Motor neuron (in vitro differentiated cells): ENCODE measurements at regions not wholly inside any gene's neighbourhood (a gene's known extent, or its start where the extent isn't known, plus 50 kb on each side); places are given as distances from the start of the nearest gene placed in this dataset.

Experiments
- ATAC-seq, 8 experiments: fragments of 200-7000 bp; cut with Tn5 transposase; replicated peaks in 6 of 8; 2 replicates each; pipeline ENCODE4 v1.8.0; 2021; ENCODE audit warnings: mild to moderate bottlenecking in 8 of 8, moderate library complexity in 8 of 8
- H3K27ac ChIP-seq, 2 donors: fragments of 250-450 bp; sonication (Bioruptor Pico); 2 replicates each; pipeline ENCODE4 v1.9.0; 2021; ENCODE audit warnings: antibody characterized with exemption in 2 of 2, mild to moderate bottlenecking in 2 of 2, moderate library complexity in 1 of 2
- H3K4me1 ChIP-seq, 2 donors: fragments of 250-450 bp; sonication (Bioruptor Pico); replicated peaks in 1 of 2; 2 replicates each; pipeline ENCODE4 v1.6.1; 2021; ENCODE audit warnings: antibody characterized with exemption in 2 of 2, mild to moderate bottlenecking in 2 of 2, moderate library complexity in 1 of 2
- H3K4me3 ChIP-seq, 5 donors: fragments of 250-450 bp; sonication (Bioruptor Pico); 2 replicates each; pipeline ENCODE4 v1.9.0; 2021; ENCODE audit warnings: antibody characterized with exemption in 5 of 5, mild to moderate bottlenecking in 5 of 5, moderate library complexity in 4 of 5
- WGBS, 10 experiments: fragments of 450-650 bp; shearing (Covaris generic); methylation state at CpG; one replicate each; pipeline ENCODE4 v1.0.0; 2022; 5-methylcytosine and 5-hydroxymethylcytosine counted together
- in situ Hi-C, 9 experiments: fragments of 400-800 bp; cut with MboI; loops; one replicate each; pipeline ENCODE4 v1.15.0; 2021; ENCODE audit warnings: low sequenced_read_pairs in 9 of 9, low pct_unique_long_range_greater_than_20kb in 2 of 9; ENCODE audit not compliant: unreplicated experiment in 9 of 9

DNA sequence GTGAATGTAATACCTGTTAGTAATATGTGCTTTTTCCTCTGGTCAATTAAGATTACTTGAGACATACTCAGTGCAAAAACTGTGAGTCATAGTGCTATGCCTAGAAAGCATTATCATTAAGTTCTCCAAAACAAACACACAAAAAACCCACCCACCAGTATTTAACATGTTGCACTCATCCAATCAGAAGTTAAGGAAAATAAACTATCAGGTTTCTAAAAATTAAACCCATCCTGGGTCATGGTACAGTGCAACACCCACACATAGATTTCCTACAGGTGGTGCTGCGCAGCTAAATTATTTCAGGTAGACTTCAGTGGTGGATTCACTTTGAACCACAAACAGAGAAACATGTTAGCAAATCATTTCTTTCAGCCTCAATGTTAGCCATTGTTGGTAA lies 264.4 kb upstream of the VEPH1 start:
- Histone ChIP-seq H3K27ac (no peak overlapping the region), H3K4me3 (no peak overlapping the region), H3K4me1 (peaks cover 0 to 5% of the 10 kb centered on the region in 2 donors)
- in situ Hi-C loops = no loop called here
- WGBS, 10 experiments = 86 to 100% (median 100%) methylated on average over 1 of the region's 1 CpG; no CpG with 5 or more reads in 2 of the 10 experiments
- ATAC-seq = peak in 2 of 8 experiments; percentile 25

DNA sequence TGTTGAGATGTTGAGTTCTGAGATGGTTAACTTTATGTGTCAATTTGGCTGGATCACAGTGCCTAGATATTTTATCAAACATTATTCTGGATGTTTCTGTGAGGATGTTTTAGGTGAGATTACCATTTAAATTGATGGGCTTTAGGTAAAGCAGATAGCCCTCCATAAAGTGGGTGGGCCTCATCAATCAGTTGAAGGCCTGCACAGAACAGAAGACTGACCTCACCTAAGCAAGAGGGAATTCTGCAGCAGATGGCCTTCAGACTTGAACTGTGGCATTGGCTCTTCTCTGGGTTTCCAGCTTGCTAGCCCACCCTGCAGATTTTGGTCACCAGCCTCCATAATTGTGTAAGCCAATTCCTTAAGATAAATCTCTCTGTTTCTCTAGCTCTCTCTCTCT lies 260.4 kb upstream of the VEPH1 start:
- H3K4me3 ChIP-seq = no peak overlapping the region
- no peak for ATAC-seq
- no peaks in the 10 kb centered on the region for H3K4me1 ChIP-seq
- in situ Hi-C loops = no loop called here
- H3K27ac ChIP-seq = no peak overlapping the region

DNA sequence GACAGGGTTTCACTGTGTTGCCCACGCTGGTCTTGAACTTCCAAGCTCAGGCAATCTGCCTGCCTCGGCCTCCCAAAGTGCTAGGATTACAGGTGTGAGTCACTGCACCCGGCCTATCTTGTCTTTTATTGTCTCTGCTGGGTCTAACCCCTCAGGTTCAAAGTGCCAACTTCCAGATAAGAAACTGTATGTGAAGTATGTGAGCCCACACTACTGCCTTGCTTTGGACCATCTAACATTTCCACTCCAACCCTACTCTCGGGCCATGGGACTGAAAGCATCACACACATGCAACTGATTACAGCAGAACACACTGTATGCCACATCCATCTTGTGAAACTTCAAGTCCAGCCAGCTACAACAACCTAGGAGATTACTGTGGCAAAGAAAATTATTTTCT lies 256.1 kb upstream of the VEPH1 start:
- Histone ChIP-seq H3K4me1 (peaks cover 17 to 18% of the 10 kb centered on the region in 2 donors), H3K4me3 (no peak overlapping the region), H3K27ac (no peak overlapping the region)
- in situ Hi-C loops = no loop called here
- ATAC-seq = no peak
- whole genome bisulfite sequencing, 10 experiments = 57 to 100% (median 96%) methylated on average over 1 to 3 of the region's 4 CpGs; no CpG with 5 or more reads in 2 of the 10 experiments

DNA sequence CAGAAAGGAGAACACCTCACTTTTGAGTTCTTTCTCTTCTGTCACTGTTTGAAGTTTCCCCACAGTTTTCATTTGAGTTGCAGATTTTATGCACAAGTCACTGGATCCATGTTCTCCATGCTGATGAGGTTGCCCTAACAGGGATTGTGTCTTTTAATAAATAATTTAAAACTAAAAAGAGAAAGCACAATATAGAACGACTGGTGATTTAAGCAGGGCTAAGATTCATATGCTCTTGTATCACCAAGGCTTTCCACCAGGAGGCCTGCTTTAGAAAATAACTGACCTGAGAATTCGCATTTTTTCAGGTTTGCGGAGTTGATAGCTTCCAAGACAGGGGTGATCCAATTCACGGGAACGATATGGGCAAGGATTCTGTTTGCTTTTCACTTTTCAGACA lies 252.0 kb upstream of the VEPH1 start:
- no peak overlapping the region for H3K4me3 ChIP-seq
- in situ Hi-C loops = no loop called here
- peaks cover 33 to 37% of the 10 kb centered on the region in 2 donors for H3K4me1 ChIP-seq
- peak in 1 of 8 experiments; percentile 17 for ATAC-seq
- WGBS, 10 experiments = 0 to 72% (median 38%) methylated on average over 1 to 5 of the region's 5 CpGs; no CpG with 5 or more reads in 1 of the 10 experiments
- peak overlapping the region; percentile 38 for H3K27ac ChIP-seq

DNA sequence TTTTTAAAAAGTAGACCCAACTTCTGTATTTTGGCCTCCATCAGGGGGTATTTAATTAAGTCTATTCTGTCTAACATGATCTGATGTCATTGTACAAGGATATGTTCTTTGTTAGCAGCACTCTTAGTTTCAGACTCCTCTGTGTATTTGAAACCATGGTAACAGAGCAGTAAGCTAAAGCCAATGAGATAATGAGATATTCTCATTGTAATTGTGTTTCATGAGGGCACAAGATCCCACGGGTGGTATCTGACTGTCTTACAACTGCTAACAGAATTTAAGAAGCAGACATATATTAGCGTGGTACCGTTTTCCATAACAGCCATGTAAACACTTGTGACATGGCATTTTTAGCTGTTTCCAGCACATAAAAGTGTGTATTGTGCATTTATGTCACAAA lies 251.2 kb upstream of the VEPH1 start:
- ATAC-seq = peak; percentile 42 to 96 (median 85)
- Histone ChIP-seq H3K4me1 (peaks cover 33 to 37% of the 10 kb centered on the region in 2 donors), H3K4me3 (no peak overlapping the region), H3K27ac (peak overlapping the region; percentile 38)
- in situ Hi-C loops = no loop called here
- WGBS, 10 experiments = 0 to 100% (median 0%) methylated on average over 1 to 3 of the region's 3 CpGs; no CpG with 5 or more reads in 1 of the 10 experiments

DNA sequence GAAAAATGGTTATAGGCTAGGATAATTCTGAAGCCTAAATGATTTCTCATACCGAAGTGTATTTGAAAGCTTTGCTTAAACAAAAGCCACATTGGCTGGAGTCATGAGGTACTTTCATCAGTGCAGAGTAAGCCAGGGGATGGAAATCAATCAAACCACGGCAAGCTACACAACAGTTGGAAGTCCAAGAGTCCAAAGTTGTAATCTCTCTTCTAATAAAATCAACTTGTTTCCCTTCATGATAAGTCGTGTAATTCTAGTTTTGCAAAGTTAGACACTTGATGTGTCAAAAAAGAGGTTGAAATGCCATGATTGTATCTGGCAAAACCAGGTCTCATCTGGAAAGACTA lies 250.5 kb upstream of the VEPH1 start:
- 5 to 92% (median 31%) methylated on average over 1 to 3 of the region's 3 CpGs; no CpG with 5 or more reads in 2 of the 10 experiments for WGBS, 10 experiments
- in situ Hi-C loops = no loop called here
- ATAC-seq = peak in 5 of 8 experiments; percentile 20 to 64 (median 58)
- peaks cover 33 to 37% of the 10 kb centered on the region in 2 donors for H3K4me1 ChIP-seq
- peak overlapping the region in 1 of 2 donors; percentile 27 for H3K27ac ChIP-seq
- H3K4me3 ChIP-seq = no peak overlapping the region

DNA sequence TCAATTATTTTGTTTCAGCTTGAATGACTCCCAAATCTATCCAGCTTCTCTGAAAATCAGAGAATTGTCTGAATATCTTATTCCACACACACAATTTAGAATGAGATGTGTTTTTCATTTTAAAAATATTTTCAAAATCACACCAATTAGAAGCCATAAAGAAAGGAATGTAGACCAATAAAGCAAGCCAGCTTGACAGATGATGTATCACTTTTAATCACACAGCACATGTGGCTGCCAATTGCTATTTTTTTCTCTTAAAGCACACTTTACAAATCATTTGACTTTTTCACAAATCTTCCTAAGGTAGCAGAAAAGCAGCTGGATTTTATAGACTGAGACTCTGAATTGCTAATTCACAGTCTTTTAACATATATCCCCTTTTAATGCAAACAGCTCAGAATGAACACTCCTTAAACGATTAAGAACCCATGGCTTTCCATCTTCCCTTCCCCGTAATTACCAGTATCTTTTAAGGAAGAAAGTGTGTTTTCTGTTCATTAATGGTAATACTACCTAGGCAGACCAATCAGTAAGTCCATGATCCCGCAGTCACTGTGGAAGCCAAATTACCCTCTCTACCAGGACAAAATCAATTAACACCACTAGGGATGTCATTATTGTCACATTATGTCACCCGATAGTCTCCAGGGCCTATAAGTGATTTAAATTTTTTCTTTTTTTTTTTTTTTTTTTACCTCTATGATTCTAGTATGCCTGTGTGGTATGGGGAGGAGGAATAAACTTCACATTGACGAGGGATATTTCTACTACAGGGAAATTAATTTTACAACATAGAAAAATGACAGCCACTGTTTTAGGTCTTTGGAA lies 250.0 kb upstream of the VEPH1 start:
- H3K27ac ChIP-seq = no peak overlapping the region
- WGBS, 10 experiments = 0 to 92% (median 45%) methylated on average over 1 to 5 of the region's 5 CpGs
- in situ Hi-C loops = no loop called here
- peaks cover 33 to 37% of the 10 kb centered on the region in 2 donors for H3K4me1 ChIP-seq
- no peak overlapping the region for H3K4me3 ChIP-seq
- ATAC-seq = peak; percentile 11 to 77 (median 64)

DNA sequence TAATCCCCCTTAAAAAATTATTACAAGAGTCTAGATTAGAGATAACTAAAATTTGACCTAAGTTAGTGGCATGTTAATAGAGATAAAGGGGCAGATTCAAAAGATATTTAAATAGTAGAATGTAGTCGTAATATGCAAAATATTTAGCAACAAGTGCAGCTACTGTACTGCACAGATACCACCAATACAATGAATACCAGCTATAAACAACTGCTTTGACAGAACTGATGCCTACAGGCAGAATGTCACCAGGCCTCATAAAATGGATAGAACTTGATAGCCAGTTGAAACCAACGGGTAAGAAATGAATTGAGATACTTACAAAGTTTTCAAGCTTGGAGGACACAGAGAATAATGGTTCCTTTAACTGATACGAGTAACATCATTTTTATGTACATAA lies 249.3 kb upstream of the VEPH1 start:
- in situ Hi-C loops = no loop called here

DNA sequence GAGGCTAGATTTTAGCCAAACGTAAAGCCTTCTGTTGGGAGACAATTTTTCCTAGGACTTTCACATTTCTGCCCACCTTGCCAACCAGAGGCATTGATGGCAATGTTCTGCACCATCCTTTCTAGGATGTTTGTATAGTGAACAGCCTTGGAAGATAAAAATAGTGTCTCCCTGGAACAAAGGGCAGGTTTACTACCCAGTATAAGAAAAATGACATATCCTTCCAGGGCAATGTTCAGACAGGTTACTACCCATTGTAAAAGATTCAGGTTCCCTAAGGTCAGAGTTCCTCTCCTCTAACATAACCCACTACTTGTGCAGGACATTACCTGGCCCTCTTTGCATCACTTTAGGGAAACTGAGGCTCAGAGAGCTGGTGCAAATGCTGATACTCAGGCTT lies 248.2 kb upstream of the VEPH1 start:
- in situ Hi-C loops = no loop called here
- WGBS, 10 experiments = 20 to 100% (median 88%) methylated on average over 1 of the region's 1 CpG; no CpG with 5 or more reads in 2 of the 10 experiments

More for the DNA sequence above, 249.3 kb upstream of the VEPH1 start:
- no peak overlapping the region for H3K4me3 ChIP-seq
- 0 to 100% (median 39%) methylated on average over 1 to 3 of the region's 3 CpGs for WGBS, 10 experiments
- H3K27ac ChIP-seq = no peak overlapping the region
- peak in 3 of 8 experiments; percentile 49 to 78 (median 70) for ATAC-seq
- peaks cover 33 to 37% of the 10 kb centered on the region in 2 donors for H3K4me1 ChIP-seq

DNA sequence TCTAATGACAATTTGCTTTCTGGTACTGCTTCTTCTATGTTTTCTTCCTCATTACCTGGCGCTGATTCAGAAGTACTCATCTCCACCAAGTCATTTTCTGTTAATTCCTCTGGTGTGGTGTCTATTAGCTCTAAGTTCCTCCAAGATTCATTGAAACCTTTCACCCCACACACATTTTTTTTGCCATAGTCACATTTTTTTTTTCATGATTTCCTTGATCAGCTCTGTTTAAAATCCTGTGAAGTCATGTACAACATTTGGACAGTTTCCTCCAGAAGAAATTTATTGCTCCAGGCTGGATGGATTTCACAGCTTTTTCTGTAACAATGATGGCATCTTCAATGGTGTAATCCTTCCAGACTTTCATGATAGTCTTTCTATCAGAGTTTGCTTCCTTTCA lies 243.2 kb upstream of the VEPH1 start:
- Histone ChIP-seq H3K27ac (no peak overlapping the region), H3K4me1 (no peaks in the 10 kb centered on the region), H3K4me3 (no peak overlapping the region)
- in situ Hi-C loops = no loop called here
- ATAC-seq = peak in 1 of 8 experiments; percentile 36
- 25 to 100% (median 88%) methylated on average over 1 of the region's 1 CpG; no CpG with 5 or more reads in 1 of the 10 experiments for WGBS, 10 experiments

More for the DNA sequence above, 248.2 kb upstream of the VEPH1 start:
- H3K27ac ChIP-seq = no peak overlapping the region
- no peak overlapping the region for H3K4me3 ChIP-seq
- peaks cover 33 to 37% of the 10 kb centered on the region in 2 donors for H3K4me1 ChIP-seq
- ATAC-seq = no peak

DNA sequence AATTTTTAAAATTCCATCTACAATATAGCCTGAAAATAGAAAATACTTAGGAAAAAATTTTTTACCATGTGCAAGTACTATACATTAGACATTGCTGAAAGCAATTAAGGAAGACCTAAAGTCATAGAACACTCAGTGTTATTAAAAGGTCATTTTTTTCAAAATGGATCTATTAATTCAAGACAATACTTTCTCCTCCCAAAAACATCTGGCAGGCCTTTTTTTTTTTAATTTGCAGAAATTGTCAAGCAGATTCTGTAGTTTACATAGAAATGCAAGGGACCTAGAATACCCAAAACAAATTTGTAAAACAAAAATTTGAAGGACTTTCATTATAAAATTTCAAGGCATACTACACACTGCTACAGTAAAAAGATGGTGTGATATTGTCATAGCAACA lies 238.4 kb upstream of the VEPH1 start:
- ATAC-seq = peak in 2 of 8 experiments; percentile 28 to 52
- no peak overlapping the region for H3K27ac ChIP-seq
- in situ Hi-C loops = no loop called here
- no peaks in the 10 kb centered on the region for H3K4me1 ChIP-seq
- H3K4me3 ChIP-seq = no peak overlapping the region

DNA sequence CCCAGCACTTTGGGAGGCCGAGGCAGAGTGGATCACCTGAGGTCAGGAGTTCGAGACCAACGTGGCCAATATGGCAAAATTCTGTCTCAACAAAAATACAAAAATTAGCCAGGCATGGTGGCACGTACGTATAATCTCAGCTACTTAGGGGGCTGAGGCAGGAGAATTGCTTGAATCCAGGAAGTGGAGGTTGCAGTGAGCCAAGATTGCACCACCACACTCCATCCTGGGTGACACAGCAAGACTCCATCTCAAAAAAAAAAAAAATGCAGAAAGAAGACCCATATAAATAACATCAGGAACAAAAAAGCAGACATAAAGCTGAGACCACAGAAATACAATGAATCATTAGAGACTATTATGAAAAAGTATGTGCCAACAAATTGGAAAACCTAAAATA lies 235.2 kb upstream of the VEPH1 start:
- no peaks in the 10 kb centered on the region for H3K4me1 ChIP-seq
- in situ Hi-C loops = no loop called here
- H3K4me3 ChIP-seq = no peak overlapping the region
- H3K27ac ChIP-seq = no peak overlapping the region
- WGBS, 10 experiments = 63 to 100% (median 83%) methylated on average over 3 to 5 of the region's 5 CpGs
- no peak for ATAC-seq

DNA sequence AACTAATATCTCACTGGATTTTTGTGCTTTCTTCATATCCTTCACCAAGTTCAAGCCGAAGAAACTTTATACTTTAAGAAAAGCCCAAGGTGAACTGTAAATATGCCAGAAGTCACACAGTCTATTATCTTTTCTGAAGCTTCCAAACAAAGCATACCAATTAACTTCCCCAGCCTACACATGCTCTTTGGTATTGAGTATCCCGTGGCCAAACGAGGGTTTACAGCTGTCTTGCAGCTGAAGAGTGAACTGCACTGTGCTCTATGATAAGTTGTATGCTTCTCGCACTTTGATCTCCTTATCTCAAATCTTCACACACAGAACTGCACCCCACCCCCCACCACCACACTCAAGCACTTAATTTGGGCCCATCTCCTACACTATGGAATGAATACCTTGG lies 215.6 kb upstream of the VEPH1 start:
- in situ Hi-C loops = no loop called here
- Histone ChIP-seq H3K4me3 (no peak overlapping the region), H3K4me1 (no peaks in the 10 kb centered on the region), H3K27ac (no peak overlapping the region)
- WGBS, 10 experiments = 25 to 100% (median 84%) methylated on average over 1 to 4 of the region's 4 CpGs; no CpG with 5 or more reads in 2 of the 10 experiments
- no peak for ATAC-seq

DNA sequence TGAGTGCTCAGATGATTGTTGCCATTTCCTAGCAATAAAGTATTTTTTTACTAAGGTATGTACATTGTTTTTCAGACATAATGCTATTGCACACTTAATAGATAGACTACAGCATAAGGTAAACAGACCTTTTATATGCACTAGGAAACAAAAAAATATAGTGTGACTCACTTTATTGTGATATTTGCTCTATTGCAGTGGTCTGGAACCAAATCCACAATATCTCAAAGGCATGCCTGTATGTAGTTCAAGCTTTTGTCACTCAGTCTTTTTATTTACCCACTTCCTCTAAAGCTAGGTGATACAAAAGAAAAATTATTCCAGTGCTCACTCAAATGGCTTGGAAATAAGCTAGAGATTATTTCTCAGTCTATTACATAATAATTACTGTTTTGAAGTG lies 209.9 kb upstream of the VEPH1 start:
- Histone ChIP-seq H3K4me1 (no peaks in the 10 kb centered on the region), H3K27ac (no peak overlapping the region), H3K4me3 (no peak overlapping the region)
- no peak for ATAC-seq
- in situ Hi-C loops = no loop called here
